ENCODE measurements at regions not wholly inside any gene's neighbourhood (a gene's known extent, or its start where the extent isn't known, plus 50 kb on each side); places are given as distances from the start of the nearest gene placed in this dataset.
A peak's percentile ranks its signal among the peaks of the same experiment; 100 is the strongest.

- peaks cover 20% of the 10 kb centered on the region for H3K9me3 ChIP-seq (ENCODE audit: low read length)
- CTCF ChIA-PET (ENCODE audit: low intra/inter-chr PET ratio, low total read pairs): no interaction called here
- BruUV-seq (replicated peaks): no TSS peak
- H3K9ac ChIP-seq (ENCODE audit: insufficient read depth, low read depth, low read length): no peak overlapping the region
- H2AFZ ChIP-seq (ENCODE audit: low read length): no peak overlapping the region
- no peak for DNase-seq (ENCODE audit: low spot score)
- peak overlapping the region; percentile 27 to 66 (median 34); a peak in 4 of 6 replicates for H3K4me3 ChIP-seq (replicated peaks in 1 of 3; ENCODE audit: insufficient read depth in 1 of 3, low read depth in 2 of 3, low read length in 3 of 3)
- peaks cover 15% of the 10 kb centered on the region for H3K4me1 ChIP-seq (ENCODE audit: insufficient read depth, low read length)
- POLR2A ChIA-PET: no interaction called here
- H3K4me2 ChIP-seq (ENCODE audit: low read depth, low read length): peak overlapping the region; percentile 61
- 6% methylated on average over 21 of the region's 105 CpGs for WGBS (ENCODE audit: low lambda C conversion rate)
- no peaks in the 10 kb centered on the region for H4K20me1 ChIP-seq (ENCODE audit: insufficient read depth, low read length)
- H3K27me3 ChIP-seq (ENCODE audit: control insufficient read depth in 1 of 2, insufficient read depth in 2 of 2, low read length in 2 of 2): peaks cover 0 to 55% of the 10 kb centered on the region in 2 experiments; a peak in 3 of 5 replicates
- H3K27ac ChIP-seq (ENCODE audit: extremely low read length, insufficient read depth, low read length): no peak overlapping the region
- peak; percentile 88 for ATAC-seq
- intact Hi-C loops (cut with micrococcal nuclease; ENCODE audit: unreplicated experiment) (loop anchor here (5.0 kb wide), 1 partner anchor 325 kb away; no protein-coding TSS in a partner anchor), in situ Hi-C loops (cut with HindIII; ENCODE audit: extremely low pct_ligation_motif_present, low pct_unique_long_range_greater_than_20kb) (no loop called here)
- FAIRE-seq: no peak
- no peaks in the 10 kb centered on the region for H3K36me3 ChIP-seq (replicated peaks in 1 of 2; ENCODE audit: control insufficient read depth in 1 of 2, insufficient read depth in 2 of 2, low read length in 2 of 2)
- TF ChIP-seq NAIF1 (CRISPR knock-in tag; IDR thresholded peaks at IDR 0.05; ENCODE audit: borderline replicate concordance): no peak
- no peak for TF ChIP-seq KMT2A (CRISPR knock-in tag; IDR thresholded peaks at IDR 0.05)
- TF ChIP-seq ZNF687 (CRISPR knock-in tag; IDR thresholded peaks at IDR 0.05): peak; percentile 21; the same call in 1 of the 2 replicates
- TF ChIP-seq ZNF800 (CRISPR knock-in tag; IDR thresholded peaks at IDR 0.05): peak; percentile 50; the same call in 1 of the 2 replicates
- TF ChIP-seq ZNF143 (CRISPR knock-in tag; IDR thresholded peaks at IDR 0.05): no peak
- TF ChIP-seq ZNF777 (CRISPR knock-in tag; IDR thresholded peaks at IDR 0.05): peak; percentile 88
- TF ChIP-seq TRIM24 (CRISPR knock-in tag; IDR thresholded peaks at IDR 0.05): no peak
- no peaks in the 10 kb centered on the region for H3K79me2 ChIP-seq (ENCODE audit: insufficient read depth, low read length)
Observed at GRCh38 chr4:183797445-183798300, 107.4 kb upstream of the STOX2 start.

Measured in HepG2 (cell line).